Heart left ventricle (tissue), 16 donors: ENCODE measurements at regions not wholly inside any gene's neighbourhood (a gene's known extent, or its start where the extent isn't known, plus 50 kb on each side); places are given as distances from the start of the nearest gene placed in this dataset.
"Not testable (repeated sequence)": the region's sequence is repeated elsewhere in the genome, so short reads cannot be mapped to it uniquely, and the experiment has no call there.

ENCODE experiments used
- ATAC-seq, 4 donors: fragments of 200-7000 bp; cut with Tn5 transposase; one replicate each; pipeline ENCODE4 v1.9.1; 2020 to 2022; ENCODE audit warnings: moderate library complexity in 4 of 4, mild to moderate bottlenecking in 3 of 4, moderate number of reproducible peaks in 1 of 4
- DNase-seq, 5 donors: peaks; one replicate each; pipeline ENCODE4 v3.0.0-alpha.2; 2020
- H3K27ac ChIP-seq, 12 donors: fragments of 200-600 bp; sonication (generic) in 4 of 12; one replicate each; pipeline versions ENCODE4 v1.5.0 to v1.8.0; 2016 to 2022; ENCODE audit warnings: mild to moderate bottlenecking in 2 of 12
- H3K27me3 ChIP-seq, 9 donors: fragments of 200-600 bp; sonication (generic) in 2 of 9; one replicate each; pipeline versions ENCODE4 v1.5.1 to v1.8.0; 2016 to 2022; ENCODE audit warnings: mild to moderate bottlenecking in 3 of 9
- H3K36me3 ChIP-seq, 9 donors: fragments of 200-600 bp; sonication (generic) in 2 of 9; one replicate each; pipeline versions ENCODE4 v1.5.0 to v1.8.0; 2018 to 2022; ENCODE audit warnings: mild to moderate bottlenecking in 2 of 9
- H3K4me1 ChIP-seq, 12 donors: fragments of 200-600 bp; sonication (generic) in 4 of 12; one replicate each; pipeline versions ENCODE4 v1.5.0 to v1.8.0; 2016 to 2022; ENCODE audit warnings: mild to moderate bottlenecking in 3 of 12
- H3K4me3 ChIP-seq, 12 donors: fragments of 200-600 bp; sonication (generic) in 4 of 12; one replicate each; pipeline versions ENCODE4 v1.5.0 to v1.8.0; 2017 to 2022; ENCODE audit warnings: mild to moderate bottlenecking in 9 of 12, moderate library complexity in 4 of 12
- H3K9me3 ChIP-seq, 12 donors: fragments of 200-600 bp; sonication (generic) in 4 of 12; one replicate each; pipeline versions ENCODE4 v1.5.0 to v1.8.0; 2016 to 2022; ENCODE audit warnings: mild to moderate bottlenecking in 1 of 12
- POLR2A ChIP-seq, 2 donors: fragments of 450-650 bp; IDR thresholded peaks; one replicate each; pipeline ENCODE4 v1.6.1; 2017; ENCODE audit warnings: antibody characterized with exemption in 2 of 2, mild to moderate bottlenecking in 2 of 2, moderate library complexity in 2 of 2
- WGBS, 4 donors: extraction: QIAGEN DNeasy Blood & Tissue Kit in 2 of 4; methylation state at CpG; one replicate each; pipeline versions ENCODE4 v1.1.5 to v1.1.7; 2013 to 2018; 5-methylcytosine and 5-hydroxymethylcytosine counted together
- intact Hi-C, 10 donors: fragments of 100-400 bp; cut with DNase I; formaldehyde crosslinking; loops; one replicate each; pipeline versions ENCODE4 v1.11.1 to v1.14.2; 2022
- TF ChIP-seq, protein P1 (sequence below), 12 donors: fragments of 200-600 bp; sonication (generic) in 4 of 12; IDR thresholded peaks; one replicate each; pipeline versions ENCODE4 v1.5.0 to v1.8.0; 2018 to 2022; ENCODE audit warnings: antibody characterized with exemption in 12 of 12, mild to moderate bottlenecking in 5 of 12
- donor health status: ischemic (EF 13 %, LVEDD 7.1; RV severe dilation, severe dysfunction).
- donor health status: healthy with polysubstance abuse.
- donor health status: DM: no; HTN: yes; CAD: no.
- donor health status: DM: no; HTN: no; CAD: no.
- donor health status: ischemic (EF 25% LVEDD 6.9; RV normal size, moderate dysfunction).
- donor health status: ischemic (EF 25% LVEDD 5.7; RV mildly dilated, moderate dysfunction).
- donor health status: healthy.
- donor health status: DM: yes; HTN: yes; CAD: no.
- donor health status: ischemic (EF 35%, LVEDD 5.7; RV mildly dilated, moderate dysfunction).
- donor health status: nonischemic (EF 11% LVEDD 7.7; RV severe dilation, severe dysfunction).
- donor health status: DM: yes; HTN: yes; CAD: no.
- donor health status: PGD.
- donor health status: ischemic (EF 29% LVEDD 5.4; RV normal size, mild dysfunction).
- donor health status: nonischemic (EF 23%, LVEDD 6.1; RV moderate dilation, normal function).

GRCh38 chr2:195150819-195151218 lies 506.2 kb upstream of the SLC39A10 start:
- 52 to 69% (median 68%) methylated on average over 2 of the region's 2 CpGs for WGBS, 4 donors
- H3K36me3 ChIP-seq: no peaks in the 10 kb centered on the region
- H3K9me3 ChIP-seq: no peaks in the 10 kb centered on the region
- H3K4me1 ChIP-seq: no peaks in the 10 kb centered on the region
- TF ChIP-seq, protein P1, sequence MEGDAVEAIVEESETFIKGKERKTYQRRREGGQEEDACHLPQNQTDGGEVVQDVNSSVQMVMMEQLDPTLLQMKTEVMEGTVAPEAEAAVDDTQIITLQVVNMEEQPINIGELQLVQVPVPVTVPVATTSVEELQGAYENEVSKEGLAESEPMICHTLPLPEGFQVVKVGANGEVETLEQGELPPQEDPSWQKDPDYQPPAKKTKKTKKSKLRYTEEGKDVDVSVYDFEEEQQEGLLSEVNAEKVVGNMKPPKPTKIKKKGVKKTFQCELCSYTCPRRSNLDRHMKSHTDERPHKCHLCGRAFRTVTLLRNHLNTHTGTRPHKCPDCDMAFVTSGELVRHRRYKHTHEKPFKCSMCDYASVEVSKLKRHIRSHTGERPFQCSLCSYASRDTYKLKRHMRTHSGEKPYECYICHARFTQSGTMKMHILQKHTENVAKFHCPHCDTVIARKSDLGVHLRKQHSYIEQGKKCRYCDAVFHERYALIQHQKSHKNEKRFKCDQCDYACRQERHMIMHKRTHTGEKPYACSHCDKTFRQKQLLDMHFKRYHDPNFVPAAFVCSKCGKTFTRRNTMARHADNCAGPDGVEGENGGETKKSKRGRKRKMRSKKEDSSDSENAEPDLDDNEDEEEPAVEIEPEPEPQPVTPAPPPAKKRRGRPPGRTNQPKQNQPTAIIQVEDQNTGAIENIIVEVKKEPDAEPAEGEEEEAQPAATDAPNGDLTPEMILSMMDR (IDR thresholded peaks at IDR 0.05): no peak
- TF ChIP-seq POLR2A (IDR thresholded peaks at IDR 0.05): no peak
- H3K27me3 ChIP-seq: no peaks in the 10 kb centered on the region
- ATAC-seq: no peak
- no peak overlapping the region for H3K27ac ChIP-seq
- intact Hi-C loops: no loop called here
- no peak overlapping the region for H3K4me3 ChIP-seq
- DNase-seq: no peak

DNA sequence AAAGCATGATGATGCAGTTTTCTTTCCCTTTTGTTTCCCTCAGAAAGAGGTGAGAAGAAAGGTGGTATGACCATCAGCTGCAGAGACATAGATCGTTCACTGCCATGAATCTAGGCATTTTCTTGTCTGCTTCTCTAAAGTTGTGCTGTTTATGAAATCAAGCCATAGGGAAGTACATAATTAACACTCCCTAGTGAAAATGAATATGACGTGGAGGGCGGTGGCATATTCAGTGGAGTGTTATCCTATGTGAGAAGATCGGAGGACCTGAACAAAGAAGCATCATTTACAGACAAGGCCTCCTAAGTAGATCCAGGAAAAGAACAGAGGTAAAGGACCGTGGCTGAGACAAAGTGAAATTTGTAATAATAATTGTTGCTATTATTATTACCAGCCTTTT lies 509.0 kb upstream of the SLC39A10 start:
- DNase-seq (no peak), ATAC-seq (no peak)
- intact Hi-C loops: no loop called here
- Histone ChIP-seq H3K27ac (no peak overlapping the region), H3K36me3 (no peaks in the 10 kb centered on the region), H3K9me3 (peaks cover 0 to 6% (median 0%) of the 10 kb centered on the region in 12 donors), H3K4me3 (no peak overlapping the region), H3K27me3 (no peaks in the 10 kb centered on the region), H3K4me1 (no peaks in the 10 kb centered on the region)
- 73 to 84% (median 81%) methylated on average over 5 of the region's 5 CpGs for WGBS, 4 donors
- no peak for TF ChIP-seq POLR2A (IDR thresholded peaks at IDR 0.05)
- TF ChIP-seq, protein P1 (IDR thresholded peaks at IDR 0.05): no peak

GRCh38 chr2:195146761-195147541 lies 510.1 kb upstream of the SLC39A10 start:
- DNase-seq (no peak), ATAC-seq (no peak)
- H3K36me3 ChIP-seq: no peaks in the 10 kb centered on the region
- no peaks in the 10 kb centered on the region for H3K27me3 ChIP-seq
- H3K27ac ChIP-seq: no peak overlapping the region
- no peak overlapping the region for H3K4me3 ChIP-seq
- TF ChIP-seq, protein P1 (IDR thresholded peaks at IDR 0.05): no peak
- no peak for TF ChIP-seq POLR2A (IDR thresholded peaks at IDR 0.05)
- intact Hi-C loops: no loop called here
- 65 to 70% (median 68%) methylated on average over 4 of the region's 4 CpGs for WGBS, 4 donors
- no peaks in the 10 kb centered on the region for H3K4me1 ChIP-seq
- peaks cover 0 to 6% (median 0%) of the 10 kb centered on the region in 12 donors for H3K9me3 ChIP-seq

DNA sequence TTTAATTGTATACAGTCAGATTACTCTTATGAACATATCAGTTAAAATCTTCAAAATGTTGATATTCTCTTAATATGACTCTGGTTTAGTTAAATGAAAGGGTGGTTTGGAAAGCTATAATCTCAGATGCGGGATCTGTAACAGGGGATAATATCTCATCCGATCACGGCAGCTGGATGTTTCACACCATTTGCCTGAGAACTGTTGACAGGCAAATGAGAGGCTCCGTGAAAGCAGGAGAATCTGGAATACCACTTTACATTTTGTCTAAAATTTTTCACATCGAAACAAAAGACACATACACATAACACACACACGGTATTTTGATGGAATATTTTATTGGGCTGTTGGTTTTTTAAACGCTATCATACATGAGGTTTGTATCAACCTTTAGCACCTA lies 518.6 kb upstream of the SLC39A10 start:
- H3K36me3 ChIP-seq: no peaks in the 10 kb centered on the region
- peaks cover 0 to 4% (median 0%) of the 10 kb centered on the region in 12 donors for H3K9me3 ChIP-seq
- H3K27me3 ChIP-seq: no peaks in the 10 kb centered on the region
- H3K4me1 ChIP-seq: no peaks in the 10 kb centered on the region
- DNase-seq (no peak), ATAC-seq (no peak)
- TF ChIP-seq POLR2A (IDR thresholded peaks at IDR 0.05): no peak
- TF ChIP-seq, protein P1 (IDR thresholded peaks at IDR 0.05): no peak
- WGBS, 4 donors: 69 to 79% (median 71%) methylated on average over 7 of the region's 7 CpGs
- no peak overlapping the region for H3K4me3 ChIP-seq
- intact Hi-C loops: no loop called here
- H3K27ac ChIP-seq: no peak overlapping the region

DNA sequence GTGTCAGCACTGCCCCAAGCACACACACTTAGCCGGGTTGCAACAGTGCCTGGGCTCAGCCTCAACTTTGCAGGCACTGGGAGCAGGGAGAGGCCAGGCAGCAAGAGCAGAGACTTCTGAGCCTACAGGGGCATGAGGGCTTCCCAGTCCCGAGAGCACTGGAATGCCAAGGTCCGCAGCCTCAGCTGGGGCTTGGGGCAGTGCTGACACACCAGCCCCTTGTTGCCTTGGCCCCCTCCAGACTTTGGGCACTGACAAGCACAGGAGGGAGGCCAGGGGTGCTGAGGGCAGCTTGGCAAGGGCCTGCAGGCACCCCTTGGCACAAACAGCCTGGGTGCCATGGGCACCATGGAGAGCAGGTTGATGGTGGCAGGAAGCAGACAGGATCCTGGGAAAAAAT lies 531.1 kb upstream of the SLC39A10 start:
- H3K36me3 ChIP-seq, H3K4me1 ChIP-seq, ATAC-seq, intact Hi-C loops, H3K27ac ChIP-seq, H3K9me3 ChIP-seq, H3K4me3 ChIP-seq, DNase-seq, H3K27me3 ChIP-seq: not testable (repeated sequence)
- WGBS, 4 donors: 88 to 100% (median 94%) methylated on average over 2 to 3 of the region's 3 CpGs
